SU-DHL-6 (cell line): ENCODE measurements at regions not wholly inside any gene's neighbourhood (a gene's known extent, or its start where the extent isn't known, plus 50 kb on each side); places are given as distances from the start of the nearest gene placed in this dataset.

ENCODE experiments used
- H2AFZ ChIP-seq: fragments of 200-600 bp; sonication (generic); 2 replicates; pipeline ENCODE4 v1.6.1; 2014; ENCODE audit warnings: low read depth, mild to moderate bottlenecking, moderate library complexity, mixed read lengths, antibody characterized with exemption, low read length; ENCODE audit not compliant: severe bottlenecking
- H3F3A ChIP-seq: fragments of 200-600 bp; shearing (Covaris generic); 2 replicates; pipeline ENCODE4 v1.6.0; 2016; ENCODE audit warnings: antibody characterized with exemption, mild to moderate bottlenecking; ENCODE audit not compliant: insufficient read depth
- H3K27ac ChIP-seq: fragments of 200-600 bp; sonication (generic); 2 replicates; pipeline ENCODE4 v1.5.1; 2016; ENCODE audit warnings: low read depth, mild to moderate bottlenecking, low read length, moderate library complexity, mixed read lengths
- H3K27me3 ChIP-seq: fragments of 200-600 bp; sonication (generic), shearing (Covaris generic); 2 replicates; pipeline ENCODE4 v1.6.0; 2014; ENCODE audit warnings: mild to moderate bottlenecking, low read length
- H3K36me3 ChIP-seq: fragments of 200-600 bp; sonication (generic); 2 replicates; pipeline ENCODE4 v1.6.1; 2014; ENCODE audit warnings: mild to moderate bottlenecking, low read length, mixed read lengths
- H3K4me2 ChIP-seq: fragments of 300-600, 200-600 bp; shearing (Covaris generic), sonication (generic); 2 replicates; pipeline ENCODE4 v1.6.0; 2014; ENCODE audit warnings: low read length, low read depth, mild to moderate bottlenecking; ENCODE audit not compliant: poor library complexity, severe bottlenecking
- H3K4me3 ChIP-seq: fragments of 200-600 bp; sonication (generic); 2 replicates; pipeline ENCODE4 v1.5.1; 2014; ENCODE audit warnings: antibody characterized with exemption, low read length, mild to moderate bottlenecking, mixed read lengths; ENCODE audit not compliant: insufficient read depth, poor library complexity, severe bottlenecking
- H3K79me2 ChIP-seq: fragments of 200-600 bp; sonication (generic); 2 replicates; pipeline ENCODE4 v1.6.1; 2014; ENCODE audit warnings: mild to moderate bottlenecking, low read length, moderate library complexity; ENCODE audit not compliant: insufficient read depth
- H3K9ac ChIP-seq: fragments of 200-600 bp; sonication (generic); 2 replicates; pipeline ENCODE4 v1.7.0; 2014; ENCODE audit warnings: mild to moderate bottlenecking, low read length
- H3K9me2 ChIP-seq: fragments of 200-600 bp; sonication (generic); replicated peaks from 2 replicates; pipeline ENCODE4 v1.6.1; 2014; ENCODE audit warnings: low read length; ENCODE audit not compliant: insufficient read depth
- H3K9me3 ChIP-seq: fragments of 200-600 bp; sonication (generic); 2 replicates; pipeline ENCODE4 v1.6.1; 2014; ENCODE audit warnings: low read length, mixed read lengths; ENCODE audit not compliant: insufficient read depth
- H4K20me1 ChIP-seq: fragments of 200-600 bp; sonication (generic); 2 replicates; pipeline ENCODE4 v1.6.1; 2014; ENCODE audit warnings: low read depth, mild to moderate bottlenecking, antibody characterized with exemption, low read length, moderate library complexity, mixed read lengths
- CTCF ChIP-seq: fragments of 200-600 bp; sonication (generic); IDR thresholded peaks from one replicate; pipeline ENCODE4 v1.5.1; 2017; ENCODE audit warnings: antibody characterized with exemption, mild to moderate bottlenecking, low read length, moderate library complexity; ENCODE audit not compliant: insufficient read depth, poor library complexity, severe bottlenecking
- EZH2phosphoT487 ChIP-seq: fragments of 200-600 bp; sonication (generic), shearing (Covaris generic); conservative IDR thresholded peaks from 2 replicates; pipeline ENCODE4 v1.6.1; 2018; ENCODE audit warnings: mild to moderate bottlenecking, antibody characterized with exemption, low read length, moderate library complexity, mixed read lengths

- peak overlapping the region; percentile 87 for H2AFZ ChIP-seq
- no peaks in the 10 kb centered on the region for H4K20me1 ChIP-seq
- H3K9me2 ChIP-seq: no peaks in the 10 kb centered on the region
- no peaks in the 10 kb centered on the region for H3K27me3 ChIP-seq
- H3K4me3 ChIP-seq: no peak overlapping the region
- H3K27ac ChIP-seq: no peak overlapping the region
- TF ChIP-seq EZH2phosphoT487: no peak
- no peak for TF ChIP-seq CTCF
- H3K4me2 ChIP-seq: peak overlapping the region; percentile 29
- H3K9me3 ChIP-seq: no peaks in the 10 kb centered on the region
- no peak overlapping the region for H3K9ac ChIP-seq
- H3F3A ChIP-seq: no peaks in the 10 kb centered on the region
- H3K36me3 ChIP-seq: no peaks in the 10 kb centered on the region
- no peaks in the 10 kb centered on the region for H3K79me2 ChIP-seq
Measured at GRCh38 chr2:230643576-230644291, 68.9 kb upstream of the CAB39 start.

GRCh38 chr2:230644356-230644935 is 68.2 kb upstream of the CAB39 start:
- H4K20me1 ChIP-seq: no peaks in the 10 kb centered on the region
- no peak overlapping the region for H3K9ac ChIP-seq
- no peak for TF ChIP-seq EZH2phosphoT487
- no peak for TF ChIP-seq CTCF
- H3K9me2 ChIP-seq: no peaks in the 10 kb centered on the region
- H3K4me3 ChIP-seq: no peak overlapping the region
- no peaks in the 10 kb centered on the region for H3F3A ChIP-seq
- H3K27ac ChIP-seq: no peak overlapping the region
- H3K4me2 ChIP-seq: peak overlapping the region; percentile 29
- peak overlapping the region; percentile 87 for H2AFZ ChIP-seq
- H3K27me3 ChIP-seq: no peaks in the 10 kb centered on the region
- H3K79me2 ChIP-seq: no peaks in the 10 kb centered on the region
- H3K36me3 ChIP-seq: no peaks in the 10 kb centered on the region
- no peaks in the 10 kb centered on the region for H3K9me3 ChIP-seq

- no peak for TF ChIP-seq EZH2phosphoT487
- H3K9ac ChIP-seq: no peak overlapping the region
- no peaks in the 10 kb centered on the region for H3K27me3 ChIP-seq
- H3K79me2 ChIP-seq: no peaks in the 10 kb centered on the region
- H4K20me1 ChIP-seq: no peaks in the 10 kb centered on the region
- no peaks in the 10 kb centered on the region for H3K9me3 ChIP-seq
- H3K4me3 ChIP-seq: no peak overlapping the region
- no peak overlapping the region for H3K27ac ChIP-seq
- H3K9me2 ChIP-seq: no peaks in the 10 kb centered on the region
- no peaks in the 10 kb centered on the region for H3K36me3 ChIP-seq
- no peak overlapping the region for H3K4me2 ChIP-seq
- H2AFZ ChIP-seq: no peak overlapping the region
- no peaks in the 10 kb centered on the region for H3F3A ChIP-seq
Measured at GRCh38 chr2:230648356-230648755, 64.3 kb upstream of the CAB39 start.

GRCh38 chr2:230650585-230651137 is 62.0 kb upstream of the CAB39 start:
- no peak overlapping the region for H3K4me3 ChIP-seq
- H3K79me2 ChIP-seq: no peaks in the 10 kb centered on the region
- no peak overlapping the region for H2AFZ ChIP-seq
- TF ChIP-seq CTCF: no peak
- no peak for TF ChIP-seq EZH2phosphoT487
- H4K20me1 ChIP-seq: no peaks in the 10 kb centered on the region
- H3K36me3 ChIP-seq: no peaks in the 10 kb centered on the region
- H3K9me3 ChIP-seq: no peaks in the 10 kb centered on the region
- no peaks in the 10 kb centered on the region for H3K27me3 ChIP-seq
- H3K9ac ChIP-seq: no peak overlapping the region
- no peaks in the 10 kb centered on the region for H3F3A ChIP-seq
- H3K27ac ChIP-seq: no peak overlapping the region
- no peak overlapping the region for H3K4me2 ChIP-seq
- no peaks in the 10 kb centered on the region for H3K9me2 ChIP-seq
